Lower leg skin (tissue), 3 donors: ENCODE measurements at regions not wholly inside any gene's neighbourhood (a gene's known extent, or its start where the extent isn't known, plus 50 kb on each side); places are given as distances from the start of the nearest gene placed in this dataset.

Experiments
- CTCF ChIP-seq, 3 donors: fragments of 450-650 bp; IDR thresholded peaks; one replicate each; pipeline ENCODE4 v1.5.1; 2016; ENCODE audit warnings: antibody characterized with exemption in 3 of 3, mild to moderate bottlenecking in 3 of 3, moderate library complexity in 2 of 3
- POLR2A ChIP-seq, 2 donors: fragments of 450-650 bp; IDR thresholded peaks; one replicate each; pipeline ENCODE4 v1.6.1; 2016 to 2017; ENCODE audit warnings: antibody characterized with exemption in 2 of 2, mild to moderate bottlenecking in 1 of 2, moderate library complexity in 1 of 2

DNA sequence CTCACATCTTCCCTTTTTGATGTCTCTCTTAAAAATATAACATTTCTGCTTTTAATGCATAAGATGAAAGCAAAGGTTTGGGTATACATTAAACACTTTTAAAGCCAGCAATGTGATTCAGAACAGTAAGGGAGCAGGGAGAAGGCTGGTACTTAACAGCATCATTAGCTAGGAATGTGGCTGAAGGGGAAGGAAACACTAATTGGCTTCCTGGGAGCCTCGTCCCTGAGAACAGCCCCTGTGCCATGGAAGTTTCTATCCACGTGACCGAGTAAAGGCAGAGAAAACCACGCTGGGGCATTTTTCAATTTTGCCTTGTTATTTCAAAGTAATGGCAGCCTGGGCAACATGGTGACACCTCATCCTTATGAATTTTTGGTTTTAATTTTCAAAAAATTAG is 109.2 kb upstream of the GPC1 start:
- no peak for TF ChIP-seq CTCF (IDR thresholded peaks at IDR 0.05)
- TF ChIP-seq POLR2A (IDR thresholded peaks at IDR 0.05): no peak
